MV-4-11 (cell line): ENCODE measurements at regions not wholly inside any gene's neighbourhood (a gene's known extent, or its start where the extent isn't known, plus 50 kb on each side); places are given as distances from the start of the nearest gene placed in this dataset.

Source experiments
- DNase-seq: peaks from one replicate; lab custom pipeline; 2025; lab: John Stamatoyannopoulos, UW

- no peak for DNase-seq
Measured at GRCh38 chr12:89954259-89954658, 245.6 kb upstream of the ATP2B1 start.

- DNase-seq = no peak
Measured at GRCh38 chr12:89951694-89952060, 243.0 kb upstream of the ATP2B1 start.

- DNase-seq = no peak
Measured at GRCh38 chr12:89951050-89951693, 242.5 kb upstream of the ATP2B1 start.

- no peak for DNase-seq
Measured at GRCh38 chr12:89950421-89950820, 241.8 kb upstream of the ATP2B1 start.

GRCh38 chr12:89949457-89950195 lies 241.0 kb upstream of the ATP2B1 start:
- DNase-seq = peak; percentile 8

GRCh38 chr12:89948271-89949175 lies 239.9 kb upstream of the ATP2B1 start:
- DNase-seq = no peak

- DNase-seq = peak; percentile 23
Measured at GRCh38 chr12:89947437-89948270, 239.0 kb upstream of the ATP2B1 start.

GRCh38 chr12:89946518-89947135 lies 238.0 kb upstream of the ATP2B1 start:
- DNase-seq = no peak

- DNase-seq = no peak
Measured at GRCh38 chr12:89945123-89945522, 236.5 kb upstream of the ATP2B1 start.

- DNase-seq = no peak
Measured at GRCh38 chr12:89943463-89943862, 234.8 kb upstream of the ATP2B1 start.

GRCh38 chr12:89941436-89941835 lies 232.8 kb upstream of the ATP2B1 start:
- no peak for DNase-seq

- DNase-seq = no peak
Measured at GRCh38 chr12:89939522-89940215, 231.0 kb upstream of the ATP2B1 start.

GRCh38 chr12:89936631-89937030 lies 228.0 kb upstream of the ATP2B1 start:
- DNase-seq = no peak

- no peak for DNase-seq
Measured at GRCh38 chr12:89935850-89936249, 227.2 kb upstream of the ATP2B1 start.

- DNase-seq = no peak
Measured at GRCh38 chr12:89933911-89934310, 225.3 kb upstream of the ATP2B1 start.

GRCh38 chr12:89932954-89933353 lies 224.3 kb upstream of the ATP2B1 start:
- no peak for DNase-seq

- no peak for DNase-seq
Measured at GRCh38 chr12:89928467-89928866, 219.8 kb upstream of the ATP2B1 start.

- peak; percentile 92 for DNase-seq
Measured at GRCh38 chr12:89927226-89927698, 218.6 kb upstream of the ATP2B1 start.

- peak; percentile 14 for DNase-seq
Measured at GRCh38 chr12:89924191-89924590, 215.6 kb upstream of the ATP2B1 start.

- no peak for DNase-seq
Measured at GRCh38 chr12:89923091-89923490, 214.5 kb upstream of the ATP2B1 start.

GRCh38 chr12:89920866-89921265 lies 212.2 kb upstream of the ATP2B1 start:
- DNase-seq = no peak
